Neural cell (in vitro differentiated cells): ENCODE measurements at regions not wholly inside any gene's neighbourhood (a gene's known extent, or its start where the extent isn't known, plus 50 kb on each side); places are given as distances from the start of the nearest gene placed in this dataset.

Experiments used
- H2AFZ ChIP-seq: fragments of 200-600, 300-800 bp; sonication (generic), shearing (Covaris generic); 2 replicates; pipeline ENCODE4 v1.6.0; 2014; ENCODE audit warnings: low read depth, mild to moderate bottlenecking, antibody characterized with exemption, low read length, moderate library complexity
- H3F3A ChIP-seq: fragments of 200-600 bp; shearing (Covaris generic); 2 replicates; pipeline ENCODE4 v1.6.1; 2016; ENCODE audit warnings: mild to moderate bottlenecking, moderate library complexity, mixed read lengths, antibody characterized with exemption, low read length; ENCODE audit not compliant: insufficient read depth, poor library complexity, severe bottlenecking
- H3K27ac ChIP-seq: fragments of 200-600, 300-800 bp; sonication (generic), shearing (Covaris generic); 2 replicates; pipeline ENCODE4 v1.5.1; 2014; ENCODE audit warnings: mild to moderate bottlenecking, low read length, moderate library complexity
- H3K27me3 ChIP-seq: fragments of 300-800, 200-600 bp; sonication (generic), shearing (Covaris generic); 2 replicates; pipeline ENCODE4 v1.6.0; 2014; ENCODE audit warnings: mild to moderate bottlenecking, low read depth, low read length, moderate library complexity; ENCODE audit not compliant: insufficient read depth
- H3K36me3 ChIP-seq: fragments of 300-800, 200-600 bp; sonication (generic), shearing (Covaris generic); 2 replicates; pipeline ENCODE4 v1.5.1; 2014; ENCODE audit warnings: mild to moderate bottlenecking, antibody characterized with exemption, low read length, moderate library complexity; ENCODE audit not compliant: insufficient read depth
- H3K4me2 ChIP-seq: fragments of 300-800, 200-600 bp; sonication (generic), shearing (Covaris generic); 2 replicates; pipeline ENCODE4 v1.6.0; 2014; ENCODE audit warnings: mild to moderate bottlenecking, low read length
- H3K4me3 ChIP-seq: fragments of 300-800, 200-600 bp; sonication (generic), shearing (Covaris generic); 2 replicates; pipeline ENCODE4 v1.5.1; 2014; ENCODE audit warnings: mild to moderate bottlenecking, low read length, moderate library complexity
- H3K79me2 ChIP-seq: fragments of 200-600 bp; shearing (Covaris generic); replicated peaks from 2 replicates; pipeline ENCODE4 v1.6.0; 2014; ENCODE audit warnings: mild to moderate bottlenecking, low read length, moderate library complexity; ENCODE audit not compliant: insufficient read depth
- H3K9ac ChIP-seq: fragments of 300-800, 200-600 bp; sonication (generic), shearing (Covaris generic); 2 replicates; pipeline ENCODE4 v1.6.1; 2016; ENCODE audit warnings: mild to moderate bottlenecking, low read length, mixed read lengths
- H3K9me2 ChIP-seq: fragments of 200-600 bp; shearing (Covaris generic); 2 replicates; pipeline ENCODE4 v1.6.1; 2016; ENCODE audit warnings: mild to moderate bottlenecking, low read length, mixed read lengths; ENCODE audit not compliant: insufficient read depth
- H3K9me3 ChIP-seq: fragments of 200-600, 300-800 bp; sonication (generic), shearing (Covaris generic); 2 replicates; pipeline ENCODE4 v1.6.1; 2016; ENCODE audit warnings: mild to moderate bottlenecking, mixed run types, low read length, moderate library complexity, mixed read lengths
- H4K20me1 ChIP-seq: fragments of 200-600 bp; shearing (Covaris generic); 2 replicates; pipeline ENCODE4 v1.6.1; 2016; ENCODE audit warnings: mild to moderate bottlenecking, mixed run types; ENCODE audit not compliant: insufficient read depth
- EP300 ChIP-seq: fragments of 450-650 bp; conservative IDR thresholded peaks from 2 replicates; pipeline ENCODE4 v1.6.1; 2014; ENCODE audit warnings: antibody characterized with exemption, mild to moderate bottlenecking, moderate library complexity; ENCODE audit not compliant: poor library complexity, severe bottlenecking
- EZH2 ChIP-seq: fragments of 200-600, 300-800 bp; shearing (Covaris generic), sonication (generic); IDR thresholded peaks from 2 replicates; pipeline ENCODE4 v1.6.1; 2014; ENCODE audit warnings: antibody characterized with exemption, low read length, borderline replicate concordance, mild to moderate bottlenecking; ENCODE audit not compliant: insufficient read depth, poor library complexity, severe bottlenecking
- MXI1 ChIP-seq: fragments of 450-650 bp; conservative IDR thresholded peaks from 2 replicates; pipeline ENCODE4 v1.6.1; 2014; ENCODE audit warnings: antibody characterized with exemption, mild to moderate bottlenecking; ENCODE audit not compliant: poor library complexity, severe bottlenecking
- POLR2AphosphoS5 ChIP-seq: IDR thresholded peaks from 2 replicates; pipeline ENCODE4 v1.6.1; 2012
- RAD21 ChIP-seq: fragments of 450-650 bp; conservative IDR thresholded peaks from 2 replicates; pipeline ENCODE4 v1.6.1; 2014; ENCODE audit warnings: antibody characterized with exemption, mild to moderate bottlenecking, moderate library complexity
- REST ChIP-seq: IDR thresholded peaks from 2 replicates; pipeline ENCODE4 v1.6.1; 2012; ENCODE audit warnings: borderline replicate concordance
- SMC3 ChIP-seq: fragments of 450-650 bp; conservative IDR thresholded peaks from 2 replicates; pipeline ENCODE4 v1.6.1; 2014; ENCODE audit warnings: antibody characterized with exemption, mild to moderate bottlenecking, moderate library complexity; ENCODE audit not compliant: poor library complexity
- TAF1 ChIP-seq: IDR thresholded peaks from 2 replicates; pipeline ENCODE4 v1.6.1; 2012; ENCODE audit warnings: low read depth
- TF ChIP-seq, protein P1 (sequence below): fragments of 450-650 bp; IDR thresholded peaks from 2 replicates; pipeline ENCODE4 v1.5.1; 2014; ENCODE audit warnings: antibody characterized with exemption, mild to moderate bottlenecking, moderate library complexity; ENCODE audit not compliant: poor library complexity, severe bottlenecking

DNA sequence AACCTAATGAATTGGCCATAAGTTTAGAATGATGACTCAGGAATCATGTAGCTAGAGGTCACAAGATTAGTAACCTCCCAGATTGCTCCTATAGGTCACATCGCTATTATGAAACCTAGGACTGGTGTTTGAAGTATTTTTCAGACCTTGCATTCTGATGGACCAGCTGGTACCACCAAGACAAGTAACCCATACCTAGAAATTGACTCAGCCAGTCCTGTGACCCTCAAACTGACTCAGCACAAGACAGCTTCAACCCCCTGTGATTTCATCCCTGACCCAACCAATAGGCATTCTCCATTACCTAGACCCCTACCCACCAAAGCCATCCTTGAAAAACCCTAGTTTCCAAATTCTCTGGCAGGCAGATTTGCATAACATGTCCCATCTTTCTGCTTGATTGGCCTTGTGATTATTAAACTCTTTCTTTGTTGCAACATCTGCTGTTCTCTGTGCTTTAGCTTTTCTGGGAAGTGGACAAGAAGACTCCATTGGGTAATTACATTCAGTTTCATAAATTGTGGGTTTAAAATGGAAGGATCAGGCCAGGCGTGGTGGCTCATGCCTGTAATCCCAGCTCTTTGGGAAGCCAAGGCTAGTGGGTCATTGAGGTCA is 254.9 kb downstream of the IRS1 start:
- Histone ChIP-seq H3K79me2 (no peaks in the 10 kb centered on the region), H4K20me1 (no peaks in the 10 kb centered on the region), H3K36me3 (no peaks in the 10 kb centered on the region), H3K4me2 (no peak overlapping the region), H3F3A (no peaks in the 10 kb centered on the region), H3K27ac (no peak overlapping the region), H3K27me3 (no peaks in the 10 kb centered on the region), H3K9ac (no peak overlapping the region), H3K4me3 (no peak overlapping the region), H3K9me3 (no peaks in the 10 kb centered on the region), H3K9me2 (no peaks in the 10 kb centered on the region), H2AFZ (no peak overlapping the region)
- TF ChIP-seq, protein P1, sequence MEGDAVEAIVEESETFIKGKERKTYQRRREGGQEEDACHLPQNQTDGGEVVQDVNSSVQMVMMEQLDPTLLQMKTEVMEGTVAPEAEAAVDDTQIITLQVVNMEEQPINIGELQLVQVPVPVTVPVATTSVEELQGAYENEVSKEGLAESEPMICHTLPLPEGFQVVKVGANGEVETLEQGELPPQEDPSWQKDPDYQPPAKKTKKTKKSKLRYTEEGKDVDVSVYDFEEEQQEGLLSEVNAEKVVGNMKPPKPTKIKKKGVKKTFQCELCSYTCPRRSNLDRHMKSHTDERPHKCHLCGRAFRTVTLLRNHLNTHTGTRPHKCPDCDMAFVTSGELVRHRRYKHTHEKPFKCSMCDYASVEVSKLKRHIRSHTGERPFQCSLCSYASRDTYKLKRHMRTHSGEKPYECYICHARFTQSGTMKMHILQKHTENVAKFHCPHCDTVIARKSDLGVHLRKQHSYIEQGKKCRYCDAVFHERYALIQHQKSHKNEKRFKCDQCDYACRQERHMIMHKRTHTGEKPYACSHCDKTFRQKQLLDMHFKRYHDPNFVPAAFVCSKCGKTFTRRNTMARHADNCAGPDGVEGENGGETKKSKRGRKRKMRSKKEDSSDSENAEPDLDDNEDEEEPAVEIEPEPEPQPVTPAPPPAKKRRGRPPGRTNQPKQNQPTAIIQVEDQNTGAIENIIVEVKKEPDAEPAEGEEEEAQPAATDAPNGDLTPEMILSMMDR = no peak
- TF ChIP-seq REST (no peak), EP300 (no peak), TAF1 (no peak), POLR2AphosphoS5 (no peak), RAD21 (no peak), MXI1 (no peak), SMC3 (no peak), EZH2 (no peak)

DNA sequence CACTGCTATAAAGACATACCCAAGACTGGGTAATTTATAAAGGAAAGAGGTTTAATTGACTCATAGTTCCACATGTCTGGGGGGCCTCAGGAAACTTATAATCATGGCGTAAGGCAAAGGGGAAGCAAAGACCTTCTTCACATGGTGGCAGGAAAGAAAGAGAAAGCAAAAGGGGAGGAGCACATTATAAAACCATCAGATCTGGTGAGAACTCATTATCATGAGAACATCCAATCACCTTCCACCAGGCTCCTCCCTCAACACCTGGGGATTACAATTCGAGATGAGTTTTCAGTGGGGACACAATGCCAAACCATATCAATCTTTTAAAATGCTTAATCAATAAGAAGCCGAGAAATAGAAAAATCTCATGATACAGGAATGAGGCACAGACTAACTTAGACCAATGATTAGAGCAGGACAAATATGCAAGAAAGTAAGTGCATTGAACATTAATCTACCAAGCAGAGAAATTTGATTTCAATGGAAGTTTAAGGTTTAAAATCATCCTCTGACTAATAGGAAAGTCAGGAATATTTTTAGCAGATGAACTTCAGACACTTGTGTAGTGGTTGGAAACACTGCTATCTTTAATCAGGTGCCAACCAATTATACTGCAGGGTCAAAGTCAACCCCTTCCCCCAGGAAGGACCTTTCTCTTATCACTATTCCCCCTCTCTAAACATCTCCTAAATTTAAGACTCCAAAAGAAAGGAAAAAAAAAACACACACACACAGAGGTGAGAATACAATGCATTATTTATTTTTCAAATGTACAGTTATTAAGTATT is 259.2 kb downstream of the IRS1 start:
- H3K4me2 ChIP-seq = no peak overlapping the region
- no peaks in the 10 kb centered on the region for H3F3A ChIP-seq
- no peak overlapping the region for H3K27ac ChIP-seq
- H3K4me3 ChIP-seq = no peak overlapping the region
- H4K20me1 ChIP-seq = no peaks in the 10 kb centered on the region
- no peak for TF ChIP-seq SMC3
- H3K36me3 ChIP-seq = no peaks in the 10 kb centered on the region
- H2AFZ ChIP-seq = no peak overlapping the region
- no peaks in the 10 kb centered on the region for H3K27me3 ChIP-seq
- H3K9me3 ChIP-seq = no peaks in the 10 kb centered on the region
- H3K9ac ChIP-seq = no peak overlapping the region
- no peaks in the 10 kb centered on the region for H3K9me2 ChIP-seq
- no peaks in the 10 kb centered on the region for H3K79me2 ChIP-seq
